Hippocampal formation (tissue), 2 donors: ENCODE measurements at regions not wholly inside any gene's neighbourhood (a gene's known extent, or its start where the extent isn't known, plus 50 kb on each side); places are given as distances from the start of the nearest gene placed in this dataset.

Experiments
- DNase-seq, 2 donors: peaks; one replicate each; lab custom pipeline; 2025; lab: John Stamatoyannopoulos, UW

GRCh38 chr1:11373895-11374747 is 101.1 kb downstream of the UBIAD1 start:
- no peak for DNase-seq

DNA sequence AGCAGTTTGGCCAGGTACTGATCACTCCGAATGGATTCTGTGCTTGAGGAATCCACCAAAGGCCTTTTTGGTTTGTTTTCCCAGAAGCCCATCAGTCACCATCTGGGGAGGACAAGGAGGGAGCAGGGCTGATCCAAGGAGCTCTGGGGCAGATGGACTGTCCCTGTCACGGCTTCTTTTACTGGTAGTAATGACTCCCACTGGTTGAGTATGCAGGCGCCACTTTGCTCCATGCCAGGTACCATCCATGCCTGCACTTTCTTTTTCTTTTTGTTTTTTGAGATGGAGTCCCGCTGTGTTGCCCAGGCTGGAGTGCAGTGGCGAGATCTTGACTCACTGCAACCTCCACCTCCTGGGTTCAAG is 101.7 kb downstream of the UBIAD1 start:
- DNase-seq, result no peak

DNA sequence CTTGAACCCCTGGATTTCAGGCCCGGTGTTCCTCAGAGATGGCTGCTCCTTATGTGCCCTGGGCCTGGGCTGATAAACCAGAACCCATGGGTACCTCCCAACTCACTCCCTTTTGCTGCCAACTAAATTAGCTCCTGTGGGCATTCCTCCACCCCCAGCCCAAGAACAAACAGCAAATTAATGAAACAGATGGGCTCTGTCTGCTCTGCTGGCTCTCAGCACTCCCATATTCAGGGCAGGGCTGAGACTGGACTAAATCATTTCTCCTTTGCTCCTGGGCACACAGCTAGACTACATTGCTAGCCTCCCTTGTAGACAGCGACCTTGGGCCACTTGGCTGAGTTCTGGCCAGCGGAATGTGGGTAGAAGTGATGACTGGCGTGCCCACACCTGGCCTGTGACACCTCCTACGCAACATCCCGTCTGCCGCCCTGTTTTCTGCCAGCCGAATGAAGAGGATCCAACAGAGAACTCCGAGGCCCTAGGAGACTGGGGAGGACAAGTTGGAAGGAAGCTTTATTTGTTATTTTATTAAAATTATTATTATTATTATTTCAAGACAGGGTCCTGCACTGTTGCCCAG is 101.9 kb upstream of the DISP3 start:
- DNase-seq, result no peak

DNA sequence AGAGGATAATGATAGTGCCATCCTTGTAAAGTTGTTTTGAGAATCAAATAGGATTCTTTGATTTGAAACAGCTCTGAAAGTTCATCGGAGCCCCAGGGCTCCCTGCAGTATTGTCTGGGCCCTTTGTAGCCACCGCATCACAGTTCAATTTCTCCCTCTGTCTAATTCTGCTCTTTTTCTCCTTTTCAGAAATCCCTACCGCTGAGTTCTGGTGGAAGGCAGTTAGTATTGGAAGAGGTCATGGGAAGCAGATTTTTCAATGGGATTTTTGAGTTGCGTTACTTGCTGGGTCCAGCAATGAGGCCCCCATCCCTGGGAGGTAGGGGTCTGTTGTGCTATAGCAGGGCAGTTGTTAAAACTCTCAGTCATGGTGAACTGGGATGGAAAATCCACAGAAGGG is 101.0 kb upstream of the DISP3 start:
- no peak for DNase-seq

- no peak for DNase-seq
Observed at GRCh38 chr1:11379851-11380250, 99.1 kb upstream of the DISP3 start.

GRCh38 chr1:11380500-11380899 is 98.5 kb upstream of the DISP3 start:
- DNase-seq, result no peak

DNA sequence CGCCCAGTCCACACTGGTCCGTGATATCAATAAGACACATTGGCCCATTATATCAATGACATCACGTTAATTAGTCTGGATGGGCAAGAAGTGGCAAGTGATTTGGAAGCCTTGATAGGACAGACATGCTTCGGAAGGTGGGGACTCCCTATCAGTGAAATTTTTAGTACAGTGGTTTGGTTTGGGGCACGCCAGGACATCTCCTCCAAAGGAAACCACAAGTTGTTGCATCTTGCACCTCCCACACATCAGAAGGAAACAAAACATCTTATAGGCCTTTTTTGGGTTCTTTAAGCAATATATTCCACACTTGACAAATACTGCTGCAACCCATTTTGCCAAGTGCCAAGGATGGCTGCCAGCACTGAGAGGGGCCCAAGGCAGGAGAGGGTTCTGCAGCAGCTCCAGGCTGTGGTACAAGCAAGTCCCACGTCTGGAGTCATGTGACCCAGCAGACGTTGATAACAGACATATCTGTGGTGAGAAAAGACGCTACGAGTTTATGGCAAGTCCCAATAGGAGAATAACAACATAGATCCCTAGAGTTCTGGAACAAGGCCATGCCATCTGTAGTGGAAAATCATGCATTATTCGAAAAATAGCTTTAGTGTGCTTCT is 95.3 kb upstream of the DISP3 start:
- peak in 1 of 2 donors; percentile 30 for DNase-seq

- DNase-seq, result no peak
Observed at GRCh38 chr1:11384170-11384554, 94.8 kb upstream of the DISP3 start.

- no peak for DNase-seq
Observed at GRCh38 chr1:11387829-11388228, 91.1 kb upstream of the DISP3 start.

GRCh38 chr1:11388617-11389016 is 90.3 kb upstream of the DISP3 start:
- DNase-seq, result no peak

DNA sequence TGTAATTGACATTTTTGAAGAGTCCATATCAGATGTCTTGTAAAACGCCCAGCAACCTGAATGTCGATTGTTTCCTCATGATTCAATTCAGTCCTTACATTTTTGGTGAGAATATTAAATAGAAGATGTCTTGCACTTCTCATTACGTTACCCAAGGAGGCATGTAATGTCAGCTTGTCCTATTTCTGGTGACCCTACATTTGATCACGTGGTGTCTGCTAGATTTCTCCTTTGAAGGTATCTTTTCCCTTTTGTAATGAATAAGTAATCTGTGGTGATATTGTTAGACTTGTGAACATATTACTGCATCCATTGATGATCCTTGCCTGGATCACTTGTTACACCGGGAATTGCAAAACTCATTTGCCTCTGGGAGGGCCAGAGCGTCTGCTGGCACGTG is 87.6 kb upstream of the DISP3 start:
- no peak for DNase-seq

- DNase-seq, result no peak
Observed at GRCh38 chr1:11391886-11392285, 87.1 kb upstream of the DISP3 start.

DNA sequence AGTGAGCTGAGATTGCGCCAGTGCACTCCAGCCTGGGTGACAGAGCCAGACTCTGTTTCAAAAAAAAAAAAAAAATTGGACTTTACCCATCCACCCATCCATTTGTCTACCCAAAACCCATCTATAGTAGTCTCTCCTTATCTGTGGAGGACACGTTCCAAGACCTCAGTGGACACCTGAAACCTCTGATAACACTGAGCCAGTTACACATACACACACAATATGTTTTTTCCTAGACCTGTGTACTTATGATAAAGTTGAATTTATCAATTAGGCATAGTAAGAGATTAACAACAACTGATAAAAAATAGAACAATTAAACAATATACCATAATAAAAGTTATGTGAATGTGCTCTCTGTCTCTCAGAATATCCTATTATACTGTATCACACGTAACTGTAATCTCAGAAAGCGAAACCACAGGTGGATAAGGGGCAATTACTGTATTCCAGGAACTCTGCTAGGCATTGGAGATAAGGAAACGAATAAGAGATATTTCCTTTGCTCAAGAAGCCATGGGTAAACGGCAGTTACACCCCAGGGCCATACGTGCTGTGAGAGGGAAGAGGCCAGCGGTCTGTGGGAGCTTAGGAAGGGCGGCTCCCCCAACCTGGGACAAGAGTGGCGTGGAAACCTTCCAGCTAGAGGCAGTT is 84.2 kb upstream of the DISP3 start:
- DNase-seq, result no peak

- no peak for DNase-seq
Observed at GRCh38 chr1:11395616-11396015, 83.3 kb upstream of the DISP3 start.

GRCh38 chr1:11397151-11397901 is 81.6 kb upstream of the DISP3 start:
- no peak for DNase-seq

DNA sequence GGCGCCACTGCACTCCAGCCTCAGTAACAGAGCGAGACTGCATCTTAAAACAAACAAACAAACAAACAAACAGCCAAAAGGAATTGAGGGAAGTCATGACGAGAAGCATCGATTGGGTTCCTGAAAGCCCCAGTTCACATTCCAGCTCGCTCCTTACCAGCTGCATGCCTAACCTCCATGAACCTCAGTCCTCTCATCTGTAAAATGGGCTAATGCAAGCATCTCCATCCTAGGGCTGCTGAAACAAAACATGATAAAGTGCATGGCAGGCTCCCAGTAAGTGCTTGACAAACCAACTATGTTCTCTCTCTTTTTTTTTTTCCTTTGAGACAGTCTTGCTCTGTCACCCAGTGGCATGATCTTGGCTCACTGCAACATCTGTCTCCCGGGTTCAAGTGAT is 79.7 kb upstream of the DISP3 start:
- no peak for DNase-seq

GRCh38 chr1:11400155-11400554 is 78.8 kb upstream of the DISP3 start:
- DNase-seq, result no peak

DNA sequence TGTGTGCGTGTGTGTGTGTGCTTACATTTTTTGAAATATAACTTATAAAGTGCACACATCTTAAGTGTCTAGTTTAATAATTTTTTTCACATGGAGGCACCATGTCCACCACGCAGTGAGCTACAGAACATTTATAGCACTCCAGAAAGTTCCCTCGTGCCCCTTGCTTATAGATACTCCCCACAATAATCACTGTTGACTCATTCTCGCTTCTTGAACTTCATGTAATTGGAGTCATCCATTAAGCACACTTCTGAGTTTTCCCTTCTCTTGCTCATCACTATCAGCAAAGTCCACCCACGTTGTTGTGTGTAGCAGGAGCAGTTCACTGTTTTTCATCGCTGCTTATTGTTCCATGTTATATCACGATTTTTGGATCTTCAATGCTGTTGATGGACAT is 78.4 kb upstream of the DISP3 start:
- DNase-seq, result no peak

- no peak for DNase-seq
Observed at GRCh38 chr1:11406845-11407244, 72.1 kb upstream of the DISP3 start.

GRCh38 chr1:11407301-11407994 is 71.5 kb upstream of the DISP3 start:
- DNase-seq, result no peak

- DNase-seq, result peak in 1 of 2 donors; percentile 3
Observed at GRCh38 chr1:11412141-11412540, 66.8 kb upstream of the DISP3 start.
